ENCODE measurements at regions not wholly inside any gene's neighbourhood (a gene's known extent, or its start where the extent isn't known, plus 50 kb on each side); places are given as distances from the start of the nearest gene placed in this dataset.
A peak's percentile ranks its signal among the peaks of the same experiment; 100 is the strongest.

DNA sequence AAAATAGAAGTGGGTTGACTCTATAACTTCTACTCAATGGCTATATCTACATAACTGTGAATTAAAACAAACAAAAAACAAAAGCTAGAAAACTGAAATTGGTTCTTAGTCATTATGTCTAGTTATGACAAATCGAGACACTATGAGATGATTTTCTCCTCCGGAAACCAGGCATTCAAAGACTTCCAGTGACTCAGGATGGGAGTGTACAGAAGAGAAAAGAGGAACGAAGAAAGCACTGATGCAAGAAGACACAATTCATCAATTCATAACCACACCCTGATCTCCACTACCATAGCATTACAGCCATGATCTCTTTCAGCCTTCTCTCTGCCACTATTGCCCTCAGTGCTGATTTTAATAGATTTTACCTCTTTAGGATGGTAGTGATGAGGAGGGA is 253.6 kb downstream of the CBLL2 start (continued):
- TF ChIP-seq, protein P1, sequence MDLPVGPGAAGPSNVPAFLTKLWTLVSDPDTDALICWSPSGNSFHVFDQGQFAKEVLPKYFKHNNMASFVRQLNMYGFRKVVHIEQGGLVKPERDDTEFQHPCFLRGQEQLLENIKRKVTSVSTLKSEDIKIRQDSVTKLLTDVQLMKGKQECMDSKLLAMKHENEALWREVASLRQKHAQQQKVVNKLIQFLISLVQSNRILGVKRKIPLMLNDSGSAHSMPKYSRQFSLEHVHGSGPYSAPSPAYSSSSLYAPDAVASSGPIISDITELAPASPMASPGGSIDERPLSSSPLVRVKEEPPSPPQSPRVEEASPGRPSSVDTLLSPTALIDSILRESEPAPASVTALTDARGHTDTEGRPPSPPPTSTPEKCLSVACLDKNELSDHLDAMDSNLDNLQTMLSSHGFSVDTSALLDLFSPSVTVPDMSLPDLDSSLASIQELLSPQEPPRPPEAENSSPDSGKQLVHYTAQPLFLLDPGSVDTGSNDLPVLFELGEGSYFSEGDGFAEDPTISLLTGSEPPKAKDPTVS (IDR thresholded peaks at IDR 0.05; ENCODE audit: low read depth, low read length): no peak
- TF ChIP-seq STAT3 (IDR thresholded peaks at IDR 0.05; ENCODE audit: low read depth, low read length) (no peak), RBBP5 (conservative IDR thresholded peaks at IDR 0.05) (no peak), NRF1 (conservative IDR thresholded peaks at IDR 0.05; ENCODE audit: low read depth, low read length) (no peak), LARP7 (IDR thresholded peaks at IDR 0.05) (no peak), E4F1 (IDR thresholded peaks at IDR 0.05; ENCODE audit: borderline replicate concordance, partially characterized antibody) (no peak), SMAD5 (IDR thresholded peaks at IDR 0.05; ENCODE audit: low read depth) (no peak), SKIL (IDR thresholded peaks at IDR 0.05; ENCODE audit: low read depth, poor library complexity, severe bottlenecking) (peak; percentile 40), BMI1 (IDR thresholded peaks at IDR 0.05; ENCODE audit: borderline replicate concordance) (peak; percentile 86), NFYB (IDR thresholded peaks at IDR 0.05; ENCODE audit: insufficient read depth, low read depth, low read length) (no peak), JUND (IDR thresholded peaks at IDR 0.05; ENCODE audit: low read depth, low read length) (peak; percentile 57; the same call in 1 of the 2 replicates), TCF3 (IDR thresholded peaks at IDR 0.05; ENCODE audit: borderline replicate concordance, insufficient read depth, low read depth, low read length) (0 out of 2 replicates have a peak, but pooled peaks have one; percentile 21), ZNF622 (IDR thresholded peaks at IDR 0.05) (no peak), CBX5 (IDR thresholded peaks at IDR 0.05; ENCODE audit: low read depth) (0 out of 2 replicates have a peak, but pooled peaks have one; percentile 58), EP300 (IDR thresholded peaks at IDR 0.05; ENCODE audit: borderline replicate concordance in 1 of 2, control insufficient read depth in 1 of 2, low read depth in 2 of 2, low read length in 2 of 2) (peak; percentile 53 to 92; a peak in 3 of 4 replicates), MYB (IDR thresholded peaks at IDR 0.05; ENCODE audit: borderline replicate concordance, low read depth, low read length) (no peak), HDAC6 (IDR thresholded peaks at IDR 0.05; ENCODE audit: unreplicated experiment) (no peak), RCOR1 (conservative IDR thresholded peaks at IDR 0.05; ENCODE audit: low read depth, low read length) (no peak), MLLT1 (IDR thresholded peaks at IDR 0.05) (peak; percentile 72)
- TF ChIP-seq, protein P2, sequence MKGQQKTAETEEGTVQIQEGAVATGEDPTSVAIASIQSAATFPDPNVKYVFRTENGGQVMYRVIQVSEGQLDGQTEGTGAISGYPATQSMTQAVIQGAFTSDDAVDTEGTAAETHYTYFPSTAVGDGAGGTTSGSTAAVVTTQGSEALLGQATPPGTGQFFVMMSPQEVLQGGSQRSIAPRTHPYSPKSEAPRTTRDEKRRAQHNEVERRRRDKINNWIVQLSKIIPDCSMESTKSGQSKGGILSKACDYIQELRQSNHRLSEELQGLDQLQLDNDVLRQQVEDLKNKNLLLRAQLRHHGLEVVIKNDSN (IDR thresholded peaks at IDR 0.05; ENCODE audit: borderline replicate concordance, extremely low read length, insufficient read depth, low read depth, low read length): no peak
- TF ChIP-seq, protein P3, sequence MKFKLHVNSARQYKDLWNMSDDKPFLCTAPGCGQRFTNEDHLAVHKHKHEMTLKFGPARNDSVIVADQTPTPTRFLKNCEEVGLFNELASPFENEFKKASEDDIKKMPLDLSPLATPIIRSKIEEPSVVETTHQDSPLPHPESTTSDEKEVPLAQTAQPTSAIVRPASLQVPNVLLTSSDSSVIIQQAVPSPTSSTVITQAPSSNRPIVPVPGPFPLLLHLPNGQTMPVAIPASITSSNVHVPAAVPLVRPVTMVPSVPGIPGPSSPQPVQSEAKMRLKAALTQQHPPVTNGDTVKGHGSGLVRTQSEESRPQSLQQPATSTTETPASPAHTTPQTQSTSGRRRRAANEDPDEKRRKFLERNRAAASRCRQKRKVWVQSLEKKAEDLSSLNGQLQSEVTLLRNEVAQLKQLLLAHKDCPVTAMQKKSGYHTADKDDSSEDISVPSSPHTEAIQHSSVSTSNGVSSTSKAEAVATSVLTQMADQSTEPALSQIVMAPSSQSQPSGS (IDR thresholded peaks at IDR 0.05; ENCODE audit: low read length): peak; percentile 94
